GM13977 (cell line): ENCODE measurements at regions not wholly inside any gene's neighbourhood (a gene's known extent, or its start where the extent isn't known, plus 50 kb on each side); places are given as distances from the start of the nearest gene placed in this dataset.
A peak's percentile ranks its signal among the peaks of the same experiment; 100 is the strongest.

Experiments
- DNase-seq: peaks from one replicate; pipeline ENCODE4 v3.0.0; 2012; ENCODE audit warnings: low spot score
- CTCF ChIP-seq: IDR thresholded peaks from 2 replicates; pipeline ENCODE4 v1.5.1; 2012; ENCODE audit warnings: mild to moderate bottlenecking, control low read depth; ENCODE audit not compliant: insufficient read depth; ENCODE audit errors: extremely low read depth, missing control alignments
- in situ Hi-C: fragments of 300-500 bp; cut with MboI; formaldehyde crosslinking; loops from one replicate; pipeline ENCODE4 v1.12.0; 2022; ENCODE audit warnings: low sequenced_read_pairs, low pct_unique_long_range_greater_than_20kb, mixed read lengths, inconsistent platforms; ENCODE audit not compliant: unreplicated experiment

DNA sequence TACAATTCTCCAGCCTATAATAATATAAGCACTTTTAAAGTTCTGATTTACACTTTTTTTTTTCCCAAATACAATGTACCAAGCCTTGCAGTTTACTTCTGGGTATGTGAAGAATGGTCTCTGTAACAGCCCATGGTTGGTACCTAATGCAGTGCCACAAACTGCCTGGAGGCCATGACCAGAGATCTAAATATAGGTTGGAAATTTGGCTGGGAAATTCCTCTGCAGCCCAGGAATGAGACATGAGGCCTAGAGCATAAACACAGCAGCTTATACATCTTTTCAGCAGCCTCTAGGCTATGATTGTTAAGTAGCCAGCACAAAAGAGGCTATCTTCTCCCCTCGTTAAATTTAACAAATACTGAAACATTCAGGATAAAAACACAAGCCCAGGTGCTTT is 432.0 kb upstream of the FAM98A start:
- no peak for DNase-seq
- in situ Hi-C loops: no loop called here
- no peak for TF ChIP-seq CTCF

- DNase-seq: no peak
- in situ Hi-C loops: no loop called here
- no peak for TF ChIP-seq CTCF
These were observed 431.2 kb upstream of the FAM98A start for GRCh38 chr2:34030273-34030672.

- DNase-seq: no peak
- in situ Hi-C loops: no loop called here
These were observed 430.0 kb upstream of the FAM98A start for GRCh38 chr2:34029073-34029472.

DNA sequence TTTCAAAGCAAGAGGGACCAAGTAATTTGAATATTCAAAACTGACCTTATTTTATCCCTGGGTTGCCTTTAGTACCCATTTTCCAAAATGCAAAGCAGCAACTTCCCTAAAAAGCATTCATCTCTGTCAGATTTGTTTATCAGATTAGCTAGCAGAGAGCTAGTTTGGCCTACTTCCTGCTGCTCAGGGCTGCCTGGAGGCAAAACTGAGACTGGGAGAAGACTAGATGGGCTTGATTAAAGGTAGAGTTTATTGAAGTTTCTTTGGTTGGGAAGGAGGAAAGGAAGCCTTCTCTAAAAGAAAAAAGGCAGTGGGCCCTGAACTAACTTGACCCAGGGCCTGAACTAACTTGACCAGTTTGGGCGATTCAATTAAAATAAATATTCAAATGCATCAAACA is 426.1 kb upstream of the FAM98A start:
- in situ Hi-C loops: no loop called here
- DNase-seq: no peak
- TF ChIP-seq CTCF: no peak

More at GRCh38 chr2:34029073-34029472, 430.0 kb upstream of the FAM98A start:
- TF ChIP-seq CTCF: no peak

DNA sequence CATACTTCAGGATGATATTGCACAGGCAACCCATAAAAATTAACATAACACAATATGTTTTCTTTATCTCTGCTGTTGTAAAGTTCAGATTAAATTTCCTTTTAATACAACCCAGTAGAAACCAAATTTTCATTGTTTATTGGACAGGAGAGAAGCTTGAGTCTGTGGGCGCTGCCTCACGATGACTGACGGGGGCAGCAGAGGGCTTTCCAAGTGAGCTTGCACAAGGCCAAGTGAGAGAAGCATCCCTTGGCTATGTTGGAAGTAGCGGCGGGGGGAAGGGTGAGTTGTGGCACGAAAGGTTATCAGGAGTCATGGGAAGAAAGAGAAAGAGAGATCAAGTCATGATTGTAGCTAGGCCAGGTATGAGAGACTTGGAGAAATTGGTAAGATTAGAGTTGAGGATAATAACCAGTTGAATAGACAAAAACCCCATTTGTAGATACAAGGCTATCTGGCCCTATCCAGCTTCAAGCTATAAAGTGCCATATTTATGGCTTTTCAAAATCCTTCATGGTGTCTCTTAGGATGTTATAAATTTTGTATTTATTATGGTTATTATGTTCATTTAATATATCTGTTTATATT is 413.7 kb upstream of the FAM98A start:
- peak; percentile 16 for DNase-seq
- TF ChIP-seq CTCF: peak; percentile 68
- in situ Hi-C loops: no loop called here

- TF ChIP-seq CTCF: no peak
- DNase-seq: no peak
- in situ Hi-C loops: no loop called here
These were observed 412.6 kb upstream of the FAM98A start for GRCh38 chr2:34011684-34012083.

DNA sequence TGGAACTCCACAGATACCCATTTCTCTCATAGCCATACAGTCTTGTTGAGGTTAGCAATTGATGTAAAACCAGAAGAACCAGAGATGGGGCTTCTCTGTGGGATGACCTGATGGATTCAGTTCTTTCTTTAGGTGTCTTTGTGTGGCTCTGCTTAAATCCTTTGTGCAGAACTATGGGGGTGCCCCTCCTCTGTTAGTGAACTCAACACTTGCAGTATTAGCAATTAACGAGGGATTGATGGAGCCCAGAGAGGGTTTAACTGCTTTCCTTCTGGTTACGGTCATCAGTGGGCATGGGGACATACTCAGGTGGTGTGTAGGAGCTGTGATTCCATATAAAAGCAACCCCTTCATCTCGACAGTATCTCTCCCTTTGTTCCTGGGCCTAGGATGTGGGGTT is 406.8 kb upstream of the FAM98A start:
- in situ Hi-C loops: no loop called here
- no peak for TF ChIP-seq CTCF
- DNase-seq: no peak
